Uterus (tissue), 2 donors: ENCODE measurements at regions not wholly inside any gene's neighbourhood (a gene's known extent, or its start where the extent isn't known, plus 50 kb on each side); places are given as distances from the start of the nearest gene placed in this dataset.

Experiments used
- POLR2A ChIP-seq, 2 donors: fragments of 450-650 bp; IDR thresholded peaks; one replicate each; pipeline ENCODE4 v1.6.1; 2016; ENCODE audit warnings: antibody characterized with exemption in 2 of 2, mild to moderate bottlenecking in 1 of 2, moderate library complexity in 1 of 2
- TF ChIP-seq, protein P1 (sequence below), 4 experiments: fragments of 200-600 bp in 2 of 4; fragments of 450-650 bp in 2 of 4; sonication (generic) in 2 of 4; IDR thresholded peaks; one replicate each; pipeline ENCODE4 v1.5.1; 2016 to 2019; ENCODE audit warnings: antibody characterized with exemption in 4 of 4, mild to moderate bottlenecking in 2 of 4, moderate library complexity in 1 of 4

GRCh38 chr14:86423214-86423613, 893.3 kb downstream of the FLRT2 start:
- TF ChIP-seq, protein P1, sequence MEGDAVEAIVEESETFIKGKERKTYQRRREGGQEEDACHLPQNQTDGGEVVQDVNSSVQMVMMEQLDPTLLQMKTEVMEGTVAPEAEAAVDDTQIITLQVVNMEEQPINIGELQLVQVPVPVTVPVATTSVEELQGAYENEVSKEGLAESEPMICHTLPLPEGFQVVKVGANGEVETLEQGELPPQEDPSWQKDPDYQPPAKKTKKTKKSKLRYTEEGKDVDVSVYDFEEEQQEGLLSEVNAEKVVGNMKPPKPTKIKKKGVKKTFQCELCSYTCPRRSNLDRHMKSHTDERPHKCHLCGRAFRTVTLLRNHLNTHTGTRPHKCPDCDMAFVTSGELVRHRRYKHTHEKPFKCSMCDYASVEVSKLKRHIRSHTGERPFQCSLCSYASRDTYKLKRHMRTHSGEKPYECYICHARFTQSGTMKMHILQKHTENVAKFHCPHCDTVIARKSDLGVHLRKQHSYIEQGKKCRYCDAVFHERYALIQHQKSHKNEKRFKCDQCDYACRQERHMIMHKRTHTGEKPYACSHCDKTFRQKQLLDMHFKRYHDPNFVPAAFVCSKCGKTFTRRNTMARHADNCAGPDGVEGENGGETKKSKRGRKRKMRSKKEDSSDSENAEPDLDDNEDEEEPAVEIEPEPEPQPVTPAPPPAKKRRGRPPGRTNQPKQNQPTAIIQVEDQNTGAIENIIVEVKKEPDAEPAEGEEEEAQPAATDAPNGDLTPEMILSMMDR (IDR thresholded peaks at IDR 0.05), result no peak
- TF ChIP-seq POLR2A (IDR thresholded peaks at IDR 0.05), result no peak
